SK-N-SH (cell line): ENCODE measurements at regions not wholly inside any gene's neighbourhood (a gene's known extent, or its start where the extent isn't known, plus 50 kb on each side); places are given as distances from the start of the nearest gene placed in this dataset.

Experiments
- CTCF ChIA-PET: fragments of 300-600, 350-600 bp; formaldehyde crosslinking; extraction: SDS; loops from one replicate; lab custom pipeline; 2021; lab: Yijun Ruan, JAX
- POLR2A ChIA-PET: fragments of 350-600 bp; sonication (Branson Sonifier 250); formaldehyde crosslinking; extraction: SDS; loops from one replicate; lab custom pipeline; 2020; ENCODE audit warnings: antibody characterized with exemption, inconsistent platforms; lab: Yijun Ruan, JAX
- DNase-seq: peaks from one replicate; pipeline ENCODE4 v3.0.0; 2012
- H2AFZ ChIP-seq: fragments of 200-600 bp; sonication (generic); 2 replicates; pipeline ENCODE4 v1.8.1; 2016; ENCODE audit warnings: antibody characterized with exemption, mild to moderate bottlenecking, low read depth
- H3F3A ChIP-seq: fragments of 200-600 bp; sonication (generic); replicated peaks from 2 replicates; pipeline ENCODE3; 2016; ENCODE audit warnings: antibody characterized with exemption, mild to moderate bottlenecking; ENCODE audit not compliant: insufficient read depth
- H3K27ac ChIP-seq, 2 experiments: fragments of 200-500 bp in 1 of 2; fragments of 200-600 bp in 1 of 2; sonication (Bioruptor generic) in 1 of 2; sonication (generic), shearing (Covaris generic) in 1 of 2; 2 replicates each; pipeline versions ENCODE4 v1.5.1 to v1.6.1; 2014 to 2016; ENCODE audit warnings: low read depth in 2 of 2, inconsistent platforms in 1 of 2, low read length in 1 of 2, mild to moderate bottlenecking in 1 of 2, mixed read lengths in 1 of 2
- H3K27me3 ChIP-seq: fragments of 200-600 bp; sonication (generic), shearing (Covaris generic); 2 replicates; pipeline ENCODE4 v1.6.1; 2016; ENCODE audit warnings: mixed run types; ENCODE audit not compliant: insufficient read depth
- H3K36me3 ChIP-seq, 2 experiments: fragments of 200-500 bp in 1 of 2; fragments of 200-600 bp in 1 of 2; sonication (Bioruptor generic) in 1 of 2; sonication (generic) in 1 of 2; replicated peaks in 1 of 2; 2 replicates each; pipeline versions ENCODE3 to v1.5.1; 2014 to 2016; ENCODE audit warnings: low read length in 1 of 2, mild to moderate bottlenecking in 1 of 2; ENCODE audit not compliant: insufficient read depth in 2 of 2, control insufficient read depth in 1 of 2
- H3K4me1 ChIP-seq, 2 experiments: fragments of 200-500 bp in 1 of 2; fragments of 200-600 bp in 1 of 2; sonication (Bioruptor generic) in 1 of 2; sonication (generic), shearing (Covaris generic) in 1 of 2; 2 replicates each; pipeline versions ENCODE4 v1.5.1 to v1.6.1; 2014 to 2016; ENCODE audit warnings: low read depth in 1 of 2, low read length in 1 of 2, mixed run types in 1 of 2; ENCODE audit not compliant: insufficient read depth in 2 of 2, control insufficient read depth in 1 of 2
- H3K4me2 ChIP-seq: fragments of 200-600 bp; sonication (generic), shearing (Covaris generic); 2 replicates; pipeline ENCODE4 v1.6.1; 2017; ENCODE audit warnings: mixed run types
- H3K4me3 ChIP-seq, 2 experiments: fragments of 200-500 bp in 1 of 2; fragments of 200-600 bp in 1 of 2; sonication (Bioruptor generic) in 1 of 2; sonication (generic), shearing (Covaris generic) in 1 of 2; 2 replicates each; pipeline versions ENCODE4 v1.5.1 to v1.8.1; 2014 to 2016; ENCODE audit warnings: low read depth in 2 of 2, inconsistent platforms in 1 of 2, low read length in 1 of 2, mild to moderate bottlenecking in 1 of 2, mixed read lengths in 1 of 2, moderate library complexity in 1 of 2
- H3K79me2 ChIP-seq: fragments of 200-600 bp; sonication (generic); 2 replicates; pipeline ENCODE4 v1.8.1; 2017; ENCODE audit warnings: mild to moderate bottlenecking; ENCODE audit not compliant: insufficient read depth
- H3K9ac ChIP-seq: fragments of 200-600 bp; sonication (generic); 2 replicates; pipeline ENCODE4 v1.6.1; 2017; ENCODE audit warnings: mixed run types
- H3K9me2 ChIP-seq: fragments of 200-600 bp; sonication (generic); 2 replicates; pipeline ENCODE4 v1.6.1; 2017; ENCODE audit warnings: mixed run types
- H3K9me3 ChIP-seq: fragments of 200-600 bp; sonication (generic); 2 replicates; pipeline ENCODE4 v1.6.1; 2017; ENCODE audit warnings: mixed run types, mild to moderate bottlenecking, moderate library complexity
- H4K20me1 ChIP-seq: fragments of 200-600 bp; sonication (generic); 2 replicates; pipeline ENCODE4 v1.6.1; 2017; ENCODE audit warnings: mild to moderate bottlenecking, mixed run types; ENCODE audit not compliant: insufficient read depth
- ELF1 ChIP-seq: IDR thresholded peaks from 2 replicates; pipeline ENCODE4 v1.4.0; 2012
- FOSL2 ChIP-seq: IDR thresholded peaks from 2 replicates; pipeline ENCODE4 v1.4.0; 2012; ENCODE audit warnings: low read depth, mild to moderate bottlenecking, moderate library complexity, borderline replicate concordance
- JUND ChIP-seq: IDR thresholded peaks from 2 replicates; pipeline ENCODE4 v1.4.0; 2012
- MAX ChIP-seq: IDR thresholded peaks from 2 replicates; pipeline ENCODE4 v1.4.0; 2012; ENCODE audit warnings: low read depth
- MEF2A ChIP-seq: IDR thresholded peaks from 2 replicates; pipeline ENCODE4 v1.4.0; 2012; ENCODE audit warnings: low read depth, borderline replicate concordance
- MXI1 ChIP-seq: IDR thresholded peaks from 2 replicates; pipeline ENCODE4 v1.6.1; 2012; ENCODE audit warnings: mild to moderate bottlenecking, low read depth, low read length, improper control_type of control experiment
- NFIC ChIP-seq: IDR thresholded peaks from 2 replicates; pipeline ENCODE4 v1.4.0; 2012; ENCODE audit warnings: borderline replicate concordance
- NRF1 ChIP-seq: IDR thresholded peaks from 2 replicates; pipeline ENCODE4 v1.6.1; 2012; ENCODE audit warnings: low read depth, mild to moderate bottlenecking, low read length
- PBX3 ChIP-seq: IDR thresholded peaks from 2 replicates; pipeline ENCODE4; 2012
- POLR2AphosphoS5 ChIP-seq: IDR thresholded peaks from 2 replicates; pipeline ENCODE4 v1.6.1; 2012; ENCODE audit warnings: low read depth, low read length
- REST ChIP-seq: IDR thresholded peaks from 2 replicates; pipeline ENCODE4 v1.6.1; 2012; ENCODE audit warnings: mild to moderate bottlenecking, low read depth, low read length, moderate library complexity
- RXRA ChIP-seq: IDR thresholded peaks from 2 replicates; pipeline ENCODE4 v1.4.0; 2012; ENCODE audit warnings: low read depth, mild to moderate bottlenecking, borderline replicate concordance
- SMC3 ChIP-seq: IDR thresholded peaks from 2 replicates; pipeline ENCODE4 v1.6.1; 2012; ENCODE audit warnings: low read depth, low read length, improper control_type of control experiment
- TCF12 ChIP-seq: IDR thresholded peaks from 2 replicates; pipeline ENCODE4 v1.4.0; 2012
- WGBS: methylation state at CpG from one replicate; pipeline ENCODE4 v1.1.6; 2017; ENCODE audit warnings: low lambda C conversion rate; 5-methylcytosine and 5-hydroxymethylcytosine counted together

GRCh38 chr18:10279471-10279870 lies 175.0 kb upstream of the APCDD1 start:
- CTCF ChIA-PET, result no interaction called here
- H3K9me2 ChIP-seq, result no peaks in the 10 kb centered on the region

GRCh38 chr18:10279905-10280644 lies 174.4 kb upstream of the APCDD1 start:
- no peak overlapping the region for H3K27ac ChIP-seq
- H3K4me3 ChIP-seq, result no peak overlapping the region
- TF ChIP-seq NFIC, result no peak
- TF ChIP-seq MEF2A, result no peak
- no peak for TF ChIP-seq REST
- no peak for TF ChIP-seq NRF1
- no peak for TF ChIP-seq TCF12
- TF ChIP-seq SMC3, result no peak
- no peak for TF ChIP-seq JUND
- no peak for TF ChIP-seq MAX
- TF ChIP-seq MXI1, result no peak
- no peak for TF ChIP-seq FOSL2
- no peak for TF ChIP-seq PBX3
- no peak for TF ChIP-seq RXRA
- no peak for TF ChIP-seq POLR2AphosphoS5
- TF ChIP-seq, all 33 proteins: peak for 0
- Histone ChIP-seq H3K36me3 (no peaks in the 10 kb centered on the region), H4K20me1 (no peaks in the 10 kb centered on the region), H3K4me2 (no peak overlapping the region), H3K9me3 (no peaks in the 10 kb centered on the region), H3K9ac (no peak overlapping the region), H3F3A (no peaks in the 10 kb centered on the region), H3K79me2 (no peaks in the 10 kb centered on the region), H2AFZ (no peak overlapping the region), H3K27me3 (no peaks in the 10 kb centered on the region), H3K9me2 (no peaks in the 10 kb centered on the region), H3K4me1 (no peaks in the 10 kb centered on the region)
- ChIA-PET CTCF (no interaction called here), POLR2A (no interaction called here)
- 36% methylated on average over 9 of the region's 9 CpGs for WGBS
- DNase-seq, result no peak

More at GRCh38 chr18:10279471-10279870, 175.0 kb upstream of the APCDD1 start:
- DNase-seq, result no peak
- Histone ChIP-seq H2AFZ (no peak overlapping the region), H3K27me3 (no peaks in the 10 kb centered on the region), H3K4me1 (no peaks in the 10 kb centered on the region), H3K9ac (no peak overlapping the region), H3K4me2 (no peak overlapping the region), H3F3A (no peaks in the 10 kb centered on the region), H3K9me3 (no peaks in the 10 kb centered on the region), H4K20me1 (no peaks in the 10 kb centered on the region), H3K4me3 (no peak overlapping the region), H3K36me3 (no peaks in the 10 kb centered on the region), H3K79me2 (no peaks in the 10 kb centered on the region), H3K27ac (no peak overlapping the region)
- no peak for TF ChIP-seq ELF1
- WGBS, result 50% methylated on average over 4 of the region's 4 CpGs
- POLR2A ChIA-PET, result no interaction called here
